DMS 273 (cell line): ENCODE measurements at regions not wholly inside any gene's neighbourhood (a gene's known extent, or its start where the extent isn't known, plus 50 kb on each side); places are given as distances from the start of the nearest gene placed in this dataset.

ENCODE experiments used
- DNase-seq: peaks from one replicate; lab custom pipeline; 2025; ENCODE audit not compliant: unreplicated experiment; lab: John Stamatoyannopoulos, UW

GRCh38 chr3:180335050-180335449 is 266.9 kb upstream of the TTC14 start:
- no peak for DNase-seq

GRCh38 chr3:180340395-180340794 is 261.6 kb upstream of the TTC14 start:
- DNase-seq = no peak

GRCh38 chr3:180341516-180341915 is 260.4 kb upstream of the TTC14 start:
- no peak for DNase-seq

- no peak for DNase-seq
Measured at GRCh38 chr3:180351601-180352000, 250.4 kb upstream of the TTC14 start.

GRCh38 chr3:180352261-180352660 is 249.7 kb upstream of the TTC14 start:
- DNase-seq = no peak

- DNase-seq = no peak
Measured at GRCh38 chr3:180354214-180354613, 247.7 kb upstream of the TTC14 start.

- DNase-seq = no peak
Measured at GRCh38 chr3:180358179-180358578, 243.8 kb upstream of the TTC14 start.

- DNase-seq = no peak
Measured at GRCh38 chr3:180359061-180359952, 242.7 kb upstream of the TTC14 start.

- DNase-seq = no peak
Measured at GRCh38 chr3:180359953-180360279, 242.0 kb upstream of the TTC14 start.

GRCh38 chr3:180362081-180362480 is 239.9 kb upstream of the TTC14 start:
- DNase-seq = no peak

GRCh38 chr3:180375831-180376230 is 226.1 kb upstream of the TTC14 start:
- DNase-seq = no peak

- no peak for DNase-seq
Measured at GRCh38 chr3:180378496-180378895, 223.5 kb upstream of the TTC14 start.

- no peak for DNase-seq
Measured at GRCh38 chr3:180382638-180383180, 219.3 kb upstream of the TTC14 start.

GRCh38 chr3:180383332-180384020 is 218.5 kb upstream of the TTC14 start:
- no peak for DNase-seq

- no peak for DNase-seq
Measured at GRCh38 chr3:180390313-180390712, 211.7 kb upstream of the TTC14 start.

GRCh38 chr3:180391001-180391400 is 211.0 kb upstream of the TTC14 start:
- DNase-seq = no peak

GRCh38 chr3:180401226-180401625 is 200.7 kb upstream of the TTC14 start:
- DNase-seq = peak; percentile 46

- DNase-seq = peak; percentile 64
Measured at GRCh38 chr3:180402471-180403073, 199.4 kb upstream of the TTC14 start.

- no peak for DNase-seq
Measured at GRCh38 chr3:180403156-180403555, 198.8 kb upstream of the TTC14 start.

- DNase-seq = no peak
Measured at GRCh38 chr3:180408654-180409053, 193.3 kb upstream of the TTC14 start.

GRCh38 chr3:180409170-180409569 is 192.8 kb upstream of the TTC14 start:
- DNase-seq = no peak

GRCh38 chr3:180409883-180410282 is 192.1 kb upstream of the TTC14 start:
- DNase-seq = no peak
